HL-60 (cell line): ENCODE measurements at regions not wholly inside any gene's neighbourhood (a gene's known extent, or its start where the extent isn't known, plus 50 kb on each side); places are given as distances from the start of the nearest gene placed in this dataset.

ENCODE experiments used
- DNase-seq, 2 experiments: peaks; one replicate each; pipeline ENCODE4 v3.0.0-alpha.2; 2010 to 2020; ENCODE audit warnings: low read depth in 1 of 2, low spot score in 1 of 2
- H3K27ac ChIP-seq: fragments of 250-450 bp; sonication (Bioruptor Pico); replicated peaks from 2 replicates; pipeline ENCODE4 v1.5.1; 2020; ENCODE audit warnings: mild to moderate bottlenecking, moderate library complexity
- H3K27me3 ChIP-seq: fragments of 250-450 bp; sonication (Bioruptor Pico); 2 replicates; pipeline ENCODE4 v1.5.1; 2021; ENCODE audit warnings: mild to moderate bottlenecking, moderate library complexity; ENCODE audit not compliant: insufficient read depth, poor library complexity, severe bottlenecking
- H3K4me3 ChIP-seq: replicated peaks from 2 replicates; pipeline ENCODE4 v1.5.1; 2011; ENCODE audit warnings: mild to moderate bottlenecking, control low read depth, low read length; ENCODE audit not compliant: insufficient read depth
- CTCF ChIP-seq: IDR thresholded peaks from one replicate; pipeline ENCODE4 v1.5.1; 2011; ENCODE audit warnings: low read length, control low read depth, inconsistent platforms; ENCODE audit not compliant: insufficient read depth
- GABPA ChIP-seq: IDR thresholded peaks from 2 replicates; pipeline ENCODE4 v1.6.1; 2012; ENCODE audit warnings: low read depth
- POLR2AphosphoS5 ChIP-seq: IDR thresholded peaks from 2 replicates; pipeline ENCODE4 v1.6.1; 2012; ENCODE audit warnings: low read depth
- REST ChIP-seq: IDR thresholded peaks from 2 replicates; pipeline ENCODE4 v1.6.1; 2012; ENCODE audit warnings: low read depth; ENCODE audit not compliant: insufficient replicate concordance
- SPI1 ChIP-seq: IDR thresholded peaks from 2 replicates; pipeline ENCODE4 v1.6.1; 2012; ENCODE audit warnings: low read depth, mild to moderate bottlenecking, borderline replicate concordance

GRCh38 chr5:86329318-86329717 is 288.4 kb upstream of the COX7C start:
- no peaks in the 10 kb centered on the region for H3K27me3 ChIP-seq
- H3K4me3 ChIP-seq, result no peak overlapping the region
- TF ChIP-seq SPI1 (no peak), REST (no peak)
- H3K27ac ChIP-seq, result no peak overlapping the region
- DNase-seq, result no peak

GRCh38 chr5:86330736-86331135 is 287.0 kb upstream of the COX7C start:
- H3K27me3 ChIP-seq, result no peaks in the 10 kb centered on the region
- no peak overlapping the region for H3K27ac ChIP-seq
- TF ChIP-seq SPI1, result no peak
- H3K4me3 ChIP-seq, result no peak overlapping the region
- no peak for DNase-seq

- Histone ChIP-seq H3K27me3 (no peaks in the 10 kb centered on the region), H3K27ac (no peak overlapping the region), H3K4me3 (no peak overlapping the region)
- TF ChIP-seq POLR2AphosphoS5 (no peak), GABPA (no peak), CTCF (no peak), SPI1 (no peak), REST (no peak)
- DNase-seq, result no peak
Measured at GRCh38 chr5:86332851-86333250, 284.9 kb upstream of the COX7C start.

GRCh38 chr5:86337667-86338460 is 279.9 kb upstream of the COX7C start:
- H3K27ac ChIP-seq, result no peak overlapping the region
- H3K4me3 ChIP-seq, result no peak overlapping the region
- no peak for DNase-seq
- no peaks in the 10 kb centered on the region for H3K27me3 ChIP-seq
- TF ChIP-seq POLR2AphosphoS5 (no peak), GABPA (no peak), SPI1 (no peak), REST (no peak), CTCF (no peak)
